NCI-H1436 (cell line): ENCODE measurements at regions not wholly inside any gene's neighbourhood (a gene's known extent, or its start where the extent isn't known, plus 50 kb on each side); places are given as distances from the start of the nearest gene placed in this dataset.
"Not testable (repeated sequence)": the region's sequence is repeated elsewhere in the genome, so short reads cannot be mapped to it uniquely, and the experiment has no call there.

Source experiments
- DNase-seq: peaks from one replicate; lab custom pipeline; 2025; lab: John Stamatoyannopoulos, UW

DNA sequence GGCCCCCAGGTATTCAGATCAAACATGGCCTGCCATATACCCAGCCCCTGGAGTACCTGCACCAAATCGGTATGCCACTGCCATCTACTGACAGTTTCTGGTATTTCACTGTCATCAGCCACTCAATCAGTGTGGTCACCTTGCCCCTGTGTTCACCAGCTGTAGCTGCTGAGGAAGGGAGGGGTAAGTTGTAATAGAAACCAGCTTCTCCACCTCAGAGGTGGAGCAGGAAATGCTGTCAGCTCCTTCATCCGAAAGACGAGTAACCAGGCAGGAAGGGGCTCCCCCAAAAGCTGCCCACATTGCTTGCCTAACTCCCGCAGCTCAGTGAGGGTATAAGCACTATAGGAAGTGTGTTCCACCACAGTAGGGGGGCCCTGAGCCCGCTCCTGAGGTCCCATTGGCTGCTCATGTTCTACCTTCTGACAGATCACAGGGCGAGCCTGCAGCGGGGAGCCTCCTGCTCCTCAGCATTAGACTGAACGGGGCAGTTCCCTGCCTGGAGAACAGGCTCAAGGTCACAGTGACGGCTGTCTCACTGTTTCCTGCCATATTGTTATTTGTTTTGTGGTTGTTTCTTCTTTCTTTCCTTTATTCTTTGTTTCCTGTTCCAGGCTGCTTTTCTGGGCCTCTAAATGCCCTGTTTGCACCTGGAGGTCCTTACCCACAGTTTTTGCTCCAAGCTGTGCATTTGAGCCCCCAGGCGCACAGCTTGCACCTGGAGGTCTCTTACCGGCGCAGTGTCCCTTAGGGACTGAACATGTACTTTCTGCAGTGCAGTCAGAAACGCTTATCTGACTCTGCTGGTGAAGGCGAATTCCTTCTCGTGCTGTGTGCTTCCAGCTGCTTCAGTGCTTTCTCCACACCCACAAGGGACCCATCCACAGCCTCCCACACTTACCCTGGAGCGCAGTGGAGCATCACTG, 1638.3 kb downstream of the MRPL39 start:
- peak; percentile 88 for DNase-seq

DNA sequence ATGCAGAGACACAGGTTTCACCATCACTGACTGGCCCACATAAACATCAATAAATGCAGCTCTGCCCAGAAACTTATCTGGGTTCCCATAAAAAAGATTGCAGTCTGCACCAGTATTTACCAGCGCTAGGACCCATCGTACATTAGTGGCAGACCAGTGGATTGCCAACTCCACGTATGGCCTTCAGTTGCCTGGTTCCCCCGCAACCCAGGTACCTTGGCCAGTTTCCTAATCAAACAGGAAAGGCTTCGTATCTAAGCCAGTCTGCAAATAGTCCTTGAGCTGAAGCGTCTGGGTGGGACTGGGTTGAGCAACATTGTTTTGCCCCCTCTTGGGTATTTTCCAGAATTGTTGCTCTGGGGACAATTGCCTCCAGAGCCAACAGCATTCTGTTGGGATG, 1639.3 kb downstream of the MRPL39 start:
- DNase-seq = no peak

DNA sequence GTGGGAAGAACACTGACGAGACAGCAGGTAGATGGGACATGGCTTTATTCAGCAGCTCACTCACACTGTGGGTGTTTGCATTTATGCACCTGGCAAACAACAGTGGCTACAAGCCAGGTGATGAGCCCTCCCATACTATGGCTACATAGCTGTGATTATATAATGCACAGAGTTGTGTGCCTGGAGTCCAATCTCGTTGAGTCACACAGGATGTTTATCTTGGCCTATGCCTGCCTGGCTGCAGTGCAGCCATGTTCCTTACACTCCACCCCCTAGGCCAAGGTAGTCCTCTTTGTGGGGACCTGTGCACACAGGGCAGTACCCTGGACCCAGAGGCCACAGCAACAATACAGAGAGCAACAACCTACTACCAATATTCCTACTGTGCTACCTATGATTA, 1643.8 kb downstream of the MRPL39 start:
- no peak for DNase-seq

DNA sequence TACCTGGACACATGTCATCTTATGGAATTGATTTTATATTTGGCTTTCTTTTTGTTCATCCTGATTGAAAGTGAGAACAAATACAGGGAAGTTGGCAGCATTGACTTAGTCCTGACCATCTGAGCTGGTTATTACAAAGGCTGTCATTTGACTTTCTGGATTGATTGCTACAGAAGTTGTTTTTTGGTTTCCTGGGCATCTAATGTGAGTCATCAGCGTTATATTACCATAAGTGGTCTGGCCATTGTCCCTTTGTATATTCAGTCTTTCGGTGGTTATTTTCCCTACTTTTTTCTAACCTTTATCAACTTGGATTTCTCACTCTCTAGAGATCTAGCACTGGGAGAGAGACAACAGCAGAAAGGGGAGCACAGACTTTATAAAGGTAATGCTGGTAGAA, 1646.5 kb downstream of the MRPL39 start:
- no peak for DNase-seq

DNA sequence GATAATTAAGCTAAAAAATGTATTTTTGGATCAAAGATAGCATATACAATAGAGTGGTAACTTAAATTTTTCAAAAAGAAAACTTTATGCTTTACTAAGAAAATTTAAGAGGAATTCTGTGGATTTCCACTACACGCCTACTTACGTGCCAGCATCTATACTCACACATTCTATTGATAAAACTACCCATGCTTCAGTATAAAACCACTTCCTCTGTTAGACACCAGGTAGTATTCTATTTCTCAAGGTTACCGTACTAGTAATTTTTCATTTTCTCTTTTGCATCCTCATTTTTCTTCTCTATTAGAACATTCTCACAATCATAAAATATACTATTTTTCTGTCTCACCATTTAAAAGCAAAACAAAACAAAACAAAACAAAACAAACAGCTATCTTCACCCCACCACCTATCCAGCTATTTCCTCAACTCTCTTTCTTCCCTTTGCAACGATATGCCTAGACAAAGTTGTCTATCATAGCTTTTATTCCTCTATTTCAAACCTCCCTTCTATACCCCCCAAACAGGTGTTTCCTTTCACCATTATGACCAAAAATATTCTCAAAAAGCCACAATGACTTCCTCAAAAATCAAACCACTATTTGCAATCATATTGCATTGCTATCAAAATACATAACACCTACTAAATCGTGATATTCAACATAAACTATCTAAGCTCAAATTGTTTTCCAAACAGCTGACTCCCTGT, 1652.0 kb downstream of the MRPL39 start:
- DNase-seq = no peak

DNA sequence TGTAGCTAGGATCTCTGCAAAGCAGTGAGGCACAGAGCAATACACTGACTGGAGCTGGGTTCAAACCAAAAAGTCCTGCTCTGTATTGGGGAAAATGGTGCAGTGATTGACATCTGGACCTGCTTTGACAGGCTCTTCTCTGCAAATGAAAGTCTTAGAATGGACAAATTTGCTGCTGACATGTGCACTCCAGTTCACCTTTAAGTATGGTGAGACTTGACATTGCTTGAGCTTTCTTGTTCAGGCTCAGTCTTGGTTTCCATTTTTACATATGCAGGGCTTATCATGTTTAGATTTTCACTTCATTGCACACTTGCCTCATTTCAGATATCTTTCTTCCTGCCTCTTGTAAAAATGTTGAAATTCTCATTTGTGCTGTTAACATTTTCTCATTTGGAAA, 1655.0 kb downstream of the MRPL39 start:
- no peak for DNase-seq

DNA sequence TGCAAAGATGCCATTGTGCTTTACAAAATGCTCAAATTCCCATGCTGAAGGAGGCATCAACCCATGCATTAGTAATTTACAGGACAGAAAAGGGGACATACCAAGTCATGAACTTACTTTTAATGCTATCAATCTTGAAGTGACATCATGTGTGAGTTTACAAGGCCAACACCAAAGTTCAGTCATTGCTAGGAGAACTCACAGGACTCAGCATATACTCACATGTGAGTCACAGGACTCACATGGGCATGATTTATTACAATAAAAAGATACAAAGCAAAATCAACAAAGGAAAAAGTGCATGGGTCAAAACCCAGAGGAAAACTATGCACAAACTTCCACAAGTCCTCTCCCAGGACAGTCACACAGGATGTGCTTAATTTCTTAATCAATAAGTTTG, 1656.0 kb downstream of the MRPL39 start:
- DNase-seq = no peak

DNA sequence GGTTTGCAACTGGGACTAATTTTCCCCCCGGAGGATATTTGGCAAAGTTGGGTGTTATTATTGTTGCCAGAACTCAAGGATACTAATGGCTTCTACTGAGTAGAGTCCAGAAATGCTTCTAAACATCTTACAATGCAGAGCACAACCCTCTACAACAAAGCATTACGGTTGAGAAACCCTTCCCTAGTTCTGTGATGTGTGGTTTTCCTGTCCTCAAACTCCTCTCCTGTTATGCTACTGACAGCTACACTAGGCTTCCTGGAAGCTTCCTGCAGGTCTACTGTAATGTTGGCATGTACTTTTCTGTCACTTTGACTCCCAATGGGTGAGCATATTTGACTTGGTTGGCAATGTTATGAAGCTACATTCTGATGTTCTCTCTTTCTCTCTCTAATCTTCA, 1656.9 kb downstream of the MRPL39 start:
- DNase-seq = no peak

DNA sequence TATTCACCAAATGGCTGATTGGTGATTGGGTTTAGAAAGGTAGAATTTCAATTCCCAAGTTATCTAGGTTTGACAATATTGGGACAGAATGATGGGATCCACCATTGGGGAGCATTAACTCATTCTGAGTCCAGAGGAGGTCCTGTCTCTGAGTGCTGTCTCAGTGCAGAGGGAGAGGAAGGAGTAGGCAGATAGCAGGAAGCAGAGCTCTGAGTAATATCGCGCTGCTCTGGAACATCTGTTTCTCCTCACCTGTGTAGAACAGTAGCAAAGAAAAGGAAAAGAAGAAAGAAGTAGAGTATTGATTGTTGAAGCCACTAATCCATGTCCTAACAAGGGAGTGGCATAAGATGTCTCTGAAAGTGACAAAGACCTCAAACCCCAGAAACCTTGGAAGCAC, 1657.8 kb downstream of the MRPL39 start:
- DNase-seq = no peak

DNA sequence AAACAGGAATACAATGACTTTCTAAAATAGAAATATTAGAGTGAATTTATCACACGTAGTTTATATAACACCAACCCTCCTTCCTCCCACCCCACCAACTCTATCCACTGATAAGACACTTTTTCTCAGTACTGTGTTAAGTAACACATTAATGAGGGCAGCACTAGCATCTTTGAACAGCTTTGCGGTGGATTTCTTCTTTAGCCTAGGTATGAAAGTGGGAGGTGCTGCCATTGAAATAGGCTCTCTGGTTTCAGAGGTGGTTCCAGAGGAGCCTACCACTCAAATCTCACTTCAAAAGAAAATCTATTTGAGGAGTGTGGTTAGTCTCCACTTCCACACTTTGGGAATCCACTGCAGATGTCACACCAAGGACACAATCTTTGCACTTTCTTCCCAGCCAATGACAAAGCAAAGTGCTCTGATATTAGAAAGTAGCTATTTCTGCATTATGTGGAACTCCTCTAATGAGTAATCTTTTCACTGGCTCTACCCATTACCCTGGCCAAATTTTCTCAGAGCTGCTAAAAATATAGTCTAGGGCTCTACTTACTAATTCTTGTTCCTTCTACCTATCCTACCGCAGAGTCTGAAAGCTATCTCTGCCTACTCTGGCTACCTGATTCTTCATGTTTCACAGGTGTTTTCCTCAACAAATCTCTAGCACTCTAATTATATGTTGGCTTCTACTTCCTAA, 1667.8 kb downstream of the MRPL39 start:
- DNase-seq = no peak

DNA sequence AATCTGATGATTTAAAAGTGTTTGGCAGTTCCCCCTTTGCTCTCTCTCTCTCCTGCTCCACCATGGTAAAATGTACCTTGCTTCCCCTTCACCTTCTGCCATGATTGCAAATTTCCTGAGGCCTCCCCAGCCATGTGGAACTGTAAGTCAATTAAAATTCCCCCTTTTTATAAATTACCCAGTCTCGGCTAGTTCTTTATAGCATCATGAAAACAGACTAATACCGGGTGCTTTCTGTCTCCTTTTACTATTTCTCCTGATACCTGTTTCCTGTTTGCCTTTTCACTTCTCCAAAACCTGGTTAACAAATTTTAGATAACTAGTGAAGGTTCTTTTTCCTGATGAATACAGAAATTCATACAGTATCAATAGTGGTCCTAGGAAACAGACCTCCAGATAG, 1670.3 kb downstream of the MRPL39 start:
- DNase-seq = no peak

DNA sequence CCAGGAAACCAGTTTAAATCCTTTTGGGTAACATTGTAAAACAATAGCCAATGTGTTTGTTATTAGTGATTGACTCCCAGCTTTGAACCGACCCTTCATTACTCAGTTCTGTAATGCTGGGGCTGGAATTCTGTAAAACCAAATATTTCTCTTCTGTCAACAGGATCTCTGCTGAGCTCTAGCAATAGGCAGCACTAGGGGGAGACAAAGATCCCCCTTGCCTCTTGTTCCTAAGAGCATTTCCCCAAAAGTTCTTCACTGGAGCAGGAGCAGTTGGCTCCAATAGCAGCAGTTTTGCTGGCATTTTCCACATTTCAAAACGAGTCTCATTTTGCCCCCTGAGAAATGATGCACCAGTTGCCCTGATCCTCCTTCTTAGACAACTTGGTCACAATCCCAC, 1671.1 kb downstream of the MRPL39 start:
- peak; percentile 2 for DNase-seq

DNA sequence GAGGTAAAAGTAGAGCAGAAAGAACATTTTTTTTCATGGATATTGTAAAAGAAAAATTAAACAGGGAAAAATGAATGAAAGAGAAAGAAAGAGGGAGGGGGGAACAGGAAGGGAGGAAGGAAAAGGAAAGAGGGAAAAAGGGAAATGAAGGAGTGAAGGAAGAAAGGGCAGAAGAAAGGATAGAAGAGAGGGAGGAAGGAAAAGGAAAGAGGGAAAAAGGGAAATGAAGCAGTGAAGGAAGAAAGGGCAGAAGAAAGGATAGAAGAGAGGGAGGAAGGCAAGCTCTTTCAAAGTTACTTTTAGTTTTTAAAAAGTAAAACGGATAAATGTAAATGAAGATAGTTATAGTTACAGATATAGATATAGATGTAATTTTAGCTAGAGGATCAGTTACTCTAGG, 1676.7 kb downstream of the MRPL39 start:
- DNase-seq = no peak

DNA sequence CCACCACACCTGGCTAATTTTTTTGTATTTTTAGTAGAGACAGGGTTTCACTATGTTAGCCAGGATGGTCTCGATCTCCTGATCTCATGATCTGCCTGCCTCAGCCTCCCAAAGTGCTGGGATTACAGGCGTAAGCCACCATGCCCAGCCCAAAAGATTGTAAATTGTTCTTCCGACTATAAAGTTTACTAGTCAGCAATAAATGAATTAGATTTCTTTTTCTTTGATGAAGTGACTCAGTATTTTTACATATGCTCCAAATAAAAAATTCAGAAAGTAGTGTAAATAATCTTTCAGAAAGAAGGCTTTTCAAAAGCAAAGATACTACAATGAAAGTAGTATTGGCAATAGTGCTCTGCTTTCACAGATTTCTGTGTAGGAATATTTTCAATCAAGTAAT, 1680.9 kb downstream of the MRPL39 start:
- DNase-seq = not testable (repeated sequence)

DNA sequence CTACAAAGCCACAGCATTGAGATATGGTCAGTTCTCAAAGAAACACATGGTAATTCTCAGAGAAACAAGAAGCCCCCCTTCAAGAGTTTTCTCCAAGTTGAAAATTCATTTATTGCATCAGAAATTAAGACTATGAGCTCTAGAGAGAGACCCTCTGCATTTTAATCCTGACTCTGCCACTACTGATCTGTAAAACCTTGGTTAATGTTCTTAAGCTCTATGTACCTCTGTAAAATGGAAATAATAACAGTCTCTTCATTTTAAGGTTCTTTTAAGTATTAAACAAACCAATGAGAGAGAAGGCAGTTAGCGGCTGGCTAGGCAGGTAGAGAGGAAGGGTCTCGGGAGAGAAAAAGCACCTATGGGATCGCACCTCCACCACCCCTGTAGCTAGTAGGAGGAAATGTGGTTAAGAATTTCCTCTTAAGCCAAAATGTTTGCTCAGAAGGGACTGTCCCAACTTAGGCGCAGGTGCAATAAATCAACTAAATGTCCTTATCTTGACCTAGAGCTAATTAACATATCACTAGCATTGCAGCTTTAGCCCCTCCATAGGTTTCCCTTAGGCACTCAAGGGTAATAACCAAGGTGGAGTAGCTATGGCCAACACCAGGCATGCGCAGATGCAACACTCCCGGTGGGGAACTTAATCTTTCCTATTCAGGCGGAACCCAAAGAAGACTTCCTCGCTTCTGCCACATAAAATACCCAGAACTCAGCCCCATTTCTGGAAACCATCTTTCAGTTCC, 1685.4 kb downstream of the MRPL39 start:
- no peak for DNase-seq

DNA sequence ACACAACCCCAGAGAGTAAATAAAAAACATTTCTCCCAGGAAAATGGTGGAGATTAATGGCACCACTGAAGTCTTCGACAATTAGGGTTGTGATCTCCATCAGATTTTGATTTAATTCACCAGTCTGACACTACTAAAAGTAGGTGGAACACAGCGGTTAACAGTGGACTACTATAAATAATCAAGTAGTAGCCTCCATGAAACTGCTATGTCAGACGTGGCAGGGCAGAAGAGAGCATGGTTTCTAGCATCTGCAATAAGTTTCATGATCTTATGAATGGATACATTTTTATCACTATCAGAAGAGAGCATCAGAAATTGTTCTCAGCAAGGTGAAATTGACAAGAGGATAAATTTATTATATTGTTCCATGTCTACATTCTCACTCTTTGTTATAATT, 1706.6 kb downstream of the MRPL39 start:
- DNase-seq = no peak

DNA sequence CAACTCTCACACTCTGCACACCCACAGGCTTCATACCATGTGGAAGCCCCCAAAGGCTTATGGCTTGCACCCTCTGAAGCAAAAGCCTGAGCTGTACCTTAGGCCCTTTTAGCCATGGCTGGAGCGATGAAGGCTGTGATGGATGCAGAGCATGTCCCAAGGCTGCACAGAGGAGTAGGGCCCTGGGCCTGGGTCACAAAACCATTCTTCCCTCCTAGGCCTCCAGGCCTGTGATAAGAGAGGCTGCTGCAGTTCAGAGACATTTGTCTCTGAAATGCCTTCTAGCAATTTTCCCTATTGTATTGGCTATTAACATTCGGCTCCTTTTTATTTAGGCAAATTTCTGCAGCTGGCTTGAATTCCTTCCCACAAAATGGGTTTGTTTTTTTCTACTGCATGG, 1707.7 kb downstream of the MRPL39 start:
- DNase-seq = no peak

DNA sequence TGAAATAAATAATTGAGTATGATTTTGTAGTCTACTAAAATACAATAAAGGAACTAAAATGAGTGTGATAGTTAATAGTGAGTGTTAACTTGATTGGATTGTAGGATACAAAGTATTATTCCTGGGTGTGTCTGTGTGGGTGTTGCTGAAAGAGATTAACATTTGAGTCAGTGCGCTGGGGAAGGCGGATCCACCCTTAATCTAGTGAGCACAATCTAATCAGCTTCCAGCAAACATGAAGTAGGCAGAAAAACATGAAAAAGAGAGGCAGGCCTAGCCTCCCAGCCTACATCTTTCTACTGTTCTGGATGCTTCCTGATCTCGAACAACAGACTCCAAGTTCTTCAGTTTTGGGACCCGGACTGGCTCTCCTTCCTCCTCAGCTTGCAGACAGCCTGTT, 1716.6 kb downstream of the MRPL39 start:
- DNase-seq = no peak

DNA sequence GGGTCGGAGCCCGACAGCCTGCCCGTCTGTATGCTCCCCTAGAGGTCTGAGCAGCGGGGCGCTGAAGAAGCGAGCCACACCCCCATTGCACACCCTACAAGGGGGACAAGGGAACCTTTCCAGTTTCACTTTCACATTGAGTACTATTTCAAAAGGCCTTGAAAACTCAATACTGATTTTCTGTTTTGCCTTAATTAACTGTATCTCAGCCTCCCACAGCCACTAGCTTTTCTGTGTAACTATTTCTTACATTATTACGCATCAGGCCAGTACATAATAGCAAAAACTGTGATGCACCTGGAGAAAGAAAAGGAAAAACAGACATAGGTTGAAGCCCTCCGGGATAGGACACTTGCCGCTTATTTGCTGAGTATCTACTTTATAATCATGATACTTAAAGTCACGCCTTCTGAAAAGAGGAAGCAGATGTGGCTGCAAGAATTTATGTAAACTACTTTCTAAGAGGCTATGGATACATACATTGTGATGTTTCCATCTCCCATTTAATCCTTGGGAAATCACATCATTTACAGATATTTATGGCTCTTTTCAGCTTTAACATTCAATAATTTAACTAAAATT, 1719.5 kb downstream of the MRPL39 start:
- DNase-seq = no peak

DNA sequence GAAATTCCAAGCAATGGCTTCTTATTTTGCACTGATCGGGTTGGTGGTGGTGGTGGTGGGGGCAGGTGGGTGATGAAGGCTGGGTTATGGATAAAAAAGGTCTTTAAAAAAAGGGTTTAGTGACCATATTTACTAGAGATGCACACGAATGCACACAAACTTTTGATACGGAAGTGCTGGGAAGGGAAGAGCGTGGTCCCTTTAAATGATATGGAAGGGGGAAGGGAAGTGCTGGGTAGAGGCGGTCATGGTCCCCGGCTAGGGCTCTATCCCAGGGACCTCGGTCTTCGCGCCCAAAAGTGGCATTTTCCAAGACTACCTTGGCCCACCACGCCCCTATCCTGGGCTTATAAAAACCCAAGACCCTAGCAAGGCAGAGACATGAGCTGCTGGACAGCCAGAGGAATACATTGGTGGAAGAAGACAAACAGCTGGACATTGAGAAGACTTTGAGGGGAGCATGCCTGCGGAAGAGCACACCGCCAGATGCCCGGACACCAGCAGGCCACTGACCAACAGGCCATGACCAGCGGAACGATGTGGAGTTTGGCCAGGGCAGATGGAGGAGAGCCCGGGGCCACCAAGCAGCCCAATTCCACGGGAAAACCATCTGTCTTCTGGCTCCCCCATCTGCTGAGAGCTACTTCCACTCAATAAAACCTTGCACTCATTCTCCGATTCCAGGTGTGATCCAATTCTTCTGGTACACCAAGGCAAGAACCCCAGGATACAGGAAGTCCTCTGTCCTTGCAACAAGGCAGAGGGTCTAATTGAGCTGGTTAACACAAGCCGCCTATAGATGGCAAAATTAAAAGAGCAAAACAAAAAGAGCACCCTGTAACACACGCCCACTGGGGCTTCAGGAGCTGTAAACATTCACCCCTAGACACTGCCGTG, 1720.2 kb downstream of the MRPL39 start:
- DNase-seq = no peak

DNA sequence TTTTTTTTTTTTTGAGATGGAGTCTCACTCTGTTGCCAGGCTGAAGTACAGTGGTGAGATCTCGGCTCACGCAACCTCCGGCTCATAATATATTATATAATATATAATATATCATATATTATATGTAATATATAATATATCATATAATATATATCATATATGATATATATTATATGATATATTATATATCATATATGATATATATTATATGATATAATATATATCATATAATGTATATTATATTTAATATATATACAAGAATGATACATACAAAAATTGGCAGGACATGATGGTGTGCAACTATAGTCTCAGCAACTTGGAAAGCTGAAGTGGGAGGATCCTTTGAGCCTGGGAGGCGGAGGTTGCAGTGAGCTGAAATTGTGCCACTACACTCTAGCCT, 1725.5 kb downstream of the MRPL39 start:
- DNase-seq = no peak
